ENCODE measurements at regions not wholly inside any gene's neighbourhood (a gene's known extent, or its start where the extent isn't known, plus 50 kb on each side); places are given as distances from the start of the nearest gene placed in this dataset.

- no peaks in the 10 kb centered on the region for H3K36me3 ChIP-seq (ENCODE audit: control insufficient read depth in 2 of 2, insufficient read depth in 2 of 2, low read length in 1 of 2)
- no peak overlapping the region for H3K4me3 ChIP-seq (ENCODE audit: low read length in 2 of 2)
- H3K4me1 ChIP-seq (ENCODE audit: control insufficient read depth in 2 of 2, insufficient read depth in 2 of 2, low read length in 2 of 2): no peaks in the 10 kb centered on the region
- H3K27ac ChIP-seq (ENCODE audit: low read depth in 1 of 2, low read length in 1 of 2): no peak overlapping the region
- no peaks in the 10 kb centered on the region for H3K9me3 ChIP-seq (ENCODE audit: control insufficient read depth in 2 of 2, insufficient read depth in 1 of 2, low read length in 1 of 2)
- no peaks in the 10 kb centered on the region for H3K27me3 ChIP-seq (ENCODE audit: control insufficient read depth in 2 of 2, insufficient read depth in 1 of 2, low read length in 1 of 2)
- DNase-seq (ENCODE audit: low read depth in 6 of 9, low spot score in 9 of 9): no peak
- WGBS: 95% methylated on average over 9 of the region's 9 CpGs
Observed at GRCh38 chrX:69323786-69324720, 158.8 kb upstream of the PJA1 start.

GRCh38 chrX:69321789-69322188, 156.5 kb upstream of the PJA1 start:
- Histone ChIP-seq H3K4me3 (ENCODE audit: low read length in 2 of 2) (no peak overlapping the region), H3K27ac (ENCODE audit: low read depth in 1 of 2, low read length in 1 of 2) (no peak overlapping the region), H3K27me3 (ENCODE audit: control insufficient read depth in 2 of 2, insufficient read depth in 1 of 2, low read length in 1 of 2) (no peaks in the 10 kb centered on the region), H3K36me3 (ENCODE audit: control insufficient read depth in 2 of 2, insufficient read depth in 2 of 2, low read length in 1 of 2) (no peaks in the 10 kb centered on the region), H3K4me1 (ENCODE audit: control insufficient read depth in 2 of 2, insufficient read depth in 2 of 2, low read length in 2 of 2) (no peaks in the 10 kb centered on the region), H3K9me3 (ENCODE audit: control insufficient read depth in 2 of 2, insufficient read depth in 1 of 2, low read length in 1 of 2) (no peaks in the 10 kb centered on the region)
- DNase-seq (ENCODE audit: low read depth in 6 of 9, low spot score in 9 of 9): no peak
- WGBS: 92% methylated on average over 3 of the region's 3 CpGs

GRCh38 chrX:69321006-69321655, 155.9 kb upstream of the PJA1 start:
- Histone ChIP-seq H3K27me3 (ENCODE audit: control insufficient read depth in 2 of 2, insufficient read depth in 1 of 2, low read length in 1 of 2) (no peaks in the 10 kb centered on the region), H3K27ac (ENCODE audit: low read depth in 1 of 2, low read length in 1 of 2) (no peak overlapping the region), H3K4me3 (ENCODE audit: low read length in 2 of 2) (no peak overlapping the region), H3K9me3 (ENCODE audit: control insufficient read depth in 2 of 2, insufficient read depth in 1 of 2, low read length in 1 of 2) (no peaks in the 10 kb centered on the region), H3K36me3 (ENCODE audit: control insufficient read depth in 2 of 2, insufficient read depth in 2 of 2, low read length in 1 of 2) (no peaks in the 10 kb centered on the region), H3K4me1 (ENCODE audit: control insufficient read depth in 2 of 2, insufficient read depth in 2 of 2, low read length in 2 of 2) (no peaks in the 10 kb centered on the region)
- WGBS: 90% methylated on average over 5 of the region's 5 CpGs
- DNase-seq (ENCODE audit: low read depth in 6 of 9, low spot score in 9 of 9): no peak

GRCh38 chrX:69320116-69320515, 154.9 kb upstream of the PJA1 start:
- WGBS: 88% methylated on average over 1 of the region's 1 CpG
- no peak for DNase-seq (ENCODE audit: low read depth in 6 of 9, low spot score in 9 of 9)
- Histone ChIP-seq H3K27ac (ENCODE audit: low read depth in 1 of 2, low read length in 1 of 2) (no peak overlapping the region), H3K36me3 (ENCODE audit: control insufficient read depth in 2 of 2, insufficient read depth in 2 of 2, low read length in 1 of 2) (no peaks in the 10 kb centered on the region), H3K27me3 (ENCODE audit: control insufficient read depth in 2 of 2, insufficient read depth in 1 of 2, low read length in 1 of 2) (no peaks in the 10 kb centered on the region), H3K4me3 (ENCODE audit: low read length in 2 of 2) (no peak overlapping the region), H3K9me3 (ENCODE audit: control insufficient read depth in 2 of 2, insufficient read depth in 1 of 2, low read length in 1 of 2) (no peaks in the 10 kb centered on the region), H3K4me1 (ENCODE audit: control insufficient read depth in 2 of 2, insufficient read depth in 2 of 2, low read length in 2 of 2) (no peaks in the 10 kb centered on the region)

GRCh38 chrX:69319376-69319775, 154.1 kb upstream of the PJA1 start:
- Histone ChIP-seq H3K4me3 (ENCODE audit: low read length in 2 of 2) (no peak overlapping the region), H3K27ac (ENCODE audit: low read depth in 1 of 2, low read length in 1 of 2) (no peak overlapping the region), H3K4me1 (ENCODE audit: control insufficient read depth in 2 of 2, insufficient read depth in 2 of 2, low read length in 2 of 2) (no peaks in the 10 kb centered on the region), H3K9me3 (ENCODE audit: control insufficient read depth in 2 of 2, insufficient read depth in 1 of 2, low read length in 1 of 2) (no peaks in the 10 kb centered on the region), H3K27me3 (ENCODE audit: control insufficient read depth in 2 of 2, insufficient read depth in 1 of 2, low read length in 1 of 2) (no peaks in the 10 kb centered on the region), H3K36me3 (ENCODE audit: control insufficient read depth in 2 of 2, insufficient read depth in 2 of 2, low read length in 1 of 2) (no peaks in the 10 kb centered on the region)
- WGBS: 94% methylated on average over 7 of the region's 7 CpGs
- no peak for DNase-seq (ENCODE audit: low read depth in 6 of 9, low spot score in 9 of 9)

GRCh38 chrX:69318651-69319340, 153.5 kb upstream of the PJA1 start:
- no peak overlapping the region for H3K27ac ChIP-seq (ENCODE audit: low read depth in 1 of 2, low read length in 1 of 2)
- 95% methylated on average over 5 of the region's 5 CpGs for WGBS
- H3K4me1 ChIP-seq (ENCODE audit: control insufficient read depth in 2 of 2, insufficient read depth in 2 of 2, low read length in 2 of 2): no peaks in the 10 kb centered on the region
- H3K36me3 ChIP-seq (ENCODE audit: control insufficient read depth in 2 of 2, insufficient read depth in 2 of 2, low read length in 1 of 2): no peaks in the 10 kb centered on the region
- H3K27me3 ChIP-seq (ENCODE audit: control insufficient read depth in 2 of 2, insufficient read depth in 1 of 2, low read length in 1 of 2): no peaks in the 10 kb centered on the region
- no peaks in the 10 kb centered on the region for H3K9me3 ChIP-seq (ENCODE audit: control insufficient read depth in 2 of 2, insufficient read depth in 1 of 2, low read length in 1 of 2)
- no peak for DNase-seq (ENCODE audit: low read depth in 6 of 9, low spot score in 9 of 9)
- no peak overlapping the region for H3K4me3 ChIP-seq (ENCODE audit: low read length in 2 of 2)

- DNase-seq (ENCODE audit: low read depth in 6 of 9, low spot score in 9 of 9): no peak
- Histone ChIP-seq H3K27me3 (ENCODE audit: control insufficient read depth in 2 of 2, insufficient read depth in 1 of 2, low read length in 1 of 2) (no peaks in the 10 kb centered on the region), H3K36me3 (ENCODE audit: control insufficient read depth in 2 of 2, insufficient read depth in 2 of 2, low read length in 1 of 2) (no peaks in the 10 kb centered on the region), H3K4me1 (ENCODE audit: control insufficient read depth in 2 of 2, insufficient read depth in 2 of 2, low read length in 2 of 2) (no peaks in the 10 kb centered on the region), H3K4me3 (ENCODE audit: low read length in 2 of 2) (no peak overlapping the region), H3K9me3 (ENCODE audit: control insufficient read depth in 2 of 2, insufficient read depth in 1 of 2, low read length in 1 of 2) (no peaks in the 10 kb centered on the region), H3K27ac (ENCODE audit: low read depth in 1 of 2, low read length in 1 of 2) (no peak overlapping the region)
- 89% methylated on average over 2 of the region's 2 CpGs for WGBS
Observed at GRCh38 chrX:69317721-69318120, 152.5 kb upstream of the PJA1 start.

GRCh38 chrX:69314436-69315348, 149.4 kb upstream of the PJA1 start:
- H3K27ac ChIP-seq (ENCODE audit: low read depth in 1 of 2, low read length in 1 of 2): no peak overlapping the region
- H3K4me1 ChIP-seq (ENCODE audit: control insufficient read depth in 2 of 2, insufficient read depth in 2 of 2, low read length in 2 of 2): no peaks in the 10 kb centered on the region
- H3K36me3 ChIP-seq (ENCODE audit: control insufficient read depth in 2 of 2, insufficient read depth in 2 of 2, low read length in 1 of 2): no peaks in the 10 kb centered on the region
- no peak overlapping the region for H3K4me3 ChIP-seq (ENCODE audit: low read length in 2 of 2)
- no peaks in the 10 kb centered on the region for H3K27me3 ChIP-seq (ENCODE audit: control insufficient read depth in 2 of 2, insufficient read depth in 1 of 2, low read length in 1 of 2)
- WGBS: 81% methylated on average over 20 of the region's 20 CpGs
- DNase-seq (ENCODE audit: low read depth in 6 of 9, low spot score in 9 of 9): no peak
- H3K9me3 ChIP-seq (ENCODE audit: control insufficient read depth in 2 of 2, insufficient read depth in 1 of 2, low read length in 1 of 2): no peaks in the 10 kb centered on the region

Data from thymus (tissue), 11 donors.